HEK293 (cell line): ENCODE measurements at regions not wholly inside any gene's neighbourhood (a gene's known extent, or its start where the extent isn't known, plus 50 kb on each side); places are given as distances from the start of the nearest gene placed in this dataset.

Experiments used
- CTCF ChIA-PET: fragments of 350-600 bp; formaldehyde crosslinking; extraction: SDS; loops from one replicate; lab custom pipeline; 2021; ENCODE audit warnings: antibody characterized with exemption; lab: Yijun Ruan, JAX
- POLR2A ChIA-PET: fragments of 300-600 bp; formaldehyde crosslinking; extraction: SDS; loops from one replicate; lab custom pipeline; 2020; ENCODE audit warnings: antibody characterized with exemption, inconsistent platforms; lab: Yijun Ruan, JAX
- H3K27ac ChIP-seq: fragments of 200-500 bp; sonication (Bioruptor generic); 2 replicates; pipeline ENCODE4 v1.5.1; 2014; ENCODE audit warnings: low read depth, low read length, control low read depth, inconsistent platforms; ENCODE audit errors: extremely low read depth
- H3K36me3 ChIP-seq, 2 experiments: fragments of 200-500 bp in 1 of 2; sonication (Bioruptor generic) in 1 of 2; 1 replicate in 1 of 2; 2 replicates in 1 of 2; pipeline ENCODE4 v1.5.1; 2014 to 2017; ENCODE audit warnings: inconsistent platforms in 2 of 2, low read length in 2 of 2; ENCODE audit not compliant: control insufficient read depth in 2 of 2, insufficient read depth in 1 of 2
- H3K4me1 ChIP-seq: fragments of 200-500 bp; sonication (Bioruptor generic); 2 replicates; pipeline ENCODE4 v1.5.1; 2014; ENCODE audit warnings: mild to moderate bottlenecking, low read length, inconsistent platforms; ENCODE audit not compliant: control insufficient read depth, insufficient read depth
- H3K4me3 ChIP-seq: 2 replicates; pipeline ENCODE4 v1.5.1; 2011; ENCODE audit warnings: low read depth, mild to moderate bottlenecking, control low read depth, low read length, moderate library complexity
- H3K9me3 ChIP-seq: fragments of 200-500 bp; sonication (Bioruptor generic); 2 replicates; pipeline ENCODE4 v1.5.1; 2014; ENCODE audit warnings: low read depth, low read length, inconsistent platforms; ENCODE audit not compliant: control insufficient read depth, insufficient read depth
- GLI4 ChIP-seq: fragments of 450-650 bp; formaldehyde crosslinking; IDR thresholded peaks from 2 replicates; pipeline ENCODE4 v1.5.1; 2016; ENCODE audit warnings: missing biosample characterization, missing genetic modification characterization
- GLIS2 ChIP-seq: fragments of 450-650 bp; formaldehyde crosslinking; IDR thresholded peaks from 2 replicates; pipeline ENCODE4 v1.5.1; 2016; ENCODE audit warnings: missing biosample characterization, missing genetic modification characterization
- OSR2 ChIP-seq: fragments of 450-650 bp; formaldehyde crosslinking; IDR thresholded peaks from 2 replicates; pipeline ENCODE4 v1.5.1; 2016; ENCODE audit warnings: missing biosample characterization, missing genetic modification characterization
- PRDM6 ChIP-seq: fragments of 450-650 bp; formaldehyde crosslinking; IDR thresholded peaks from 2 replicates; pipeline ENCODE4 v1.5.1; 2017; ENCODE audit warnings: missing biosample characterization, missing genetic modification characterization
- TSHZ1 ChIP-seq: fragments of 450-650 bp; formaldehyde crosslinking; IDR thresholded peaks from 2 replicates; pipeline ENCODE4 v1.5.1; 2016; ENCODE audit warnings: missing biosample characterization, missing genetic modification characterization, borderline replicate concordance
- ZBTB1 ChIP-seq: fragments of 450-650 bp; formaldehyde crosslinking; IDR thresholded peaks from 2 replicates; pipeline ENCODE4 v1.5.1; 2016; ENCODE audit warnings: missing biosample characterization, missing genetic modification characterization
- ZBTB17 ChIP-seq: fragments of 450-650 bp; formaldehyde crosslinking; IDR thresholded peaks from 2 replicates; pipeline ENCODE4 v1.5.1; 2016; ENCODE audit warnings: missing biosample characterization, missing genetic modification characterization
- ZFHX2 ChIP-seq: fragments of 450-650 bp; formaldehyde crosslinking; conservative IDR thresholded peaks from 2 replicates; pipeline ENCODE4 v1.5.1; 2016; ENCODE audit warnings: missing biosample characterization, missing genetic modification characterization
- ZNF16 ChIP-seq: fragments of 450-650 bp; formaldehyde crosslinking; IDR thresholded peaks from 2 replicates; pipeline ENCODE4 v1.5.1; 2016; ENCODE audit warnings: low read depth, missing biosample characterization, missing genetic modification characterization
- ZNF169 ChIP-seq: fragments of 450-650 bp; formaldehyde crosslinking; IDR thresholded peaks from 2 replicates; pipeline ENCODE4 v1.5.1; 2016; ENCODE audit warnings: missing biosample characterization, missing genetic modification characterization
- ZNF221 ChIP-seq: fragments of 450-650 bp; formaldehyde crosslinking; IDR thresholded peaks from 2 replicates; pipeline ENCODE4 v1.5.1; 2017; ENCODE audit warnings: missing biosample characterization, missing genetic modification characterization, borderline replicate concordance
- ZNF248 ChIP-seq: fragments of 450-650 bp; formaldehyde crosslinking; IDR thresholded peaks from 2 replicates; pipeline ENCODE4 v1.5.1; 2017; ENCODE audit warnings: missing biosample characterization, missing genetic modification characterization
- ZNF26 ChIP-seq: fragments of 450-650 bp; formaldehyde crosslinking; IDR thresholded peaks from 2 replicates; pipeline ENCODE4 v1.5.1; 2016; ENCODE audit warnings: missing biosample characterization, missing genetic modification characterization
- ZNF266 ChIP-seq: fragments of 450-650 bp; formaldehyde crosslinking; IDR thresholded peaks from 2 replicates; pipeline ENCODE4 v1.5.1; 2016; ENCODE audit warnings: missing biosample characterization, missing genetic modification characterization, low read depth
- ZNF280C ChIP-seq: fragments of 450-650 bp; formaldehyde crosslinking; IDR thresholded peaks from 2 replicates; pipeline ENCODE4 v1.5.1; 2016; ENCODE audit warnings: missing biosample characterization, missing genetic modification characterization
- ZNF677 ChIP-seq: fragments of 450-650 bp; IDR thresholded peaks from 2 replicates; pipeline ENCODE4 v1.5.0; 2018; ENCODE audit warnings: missing biosample characterization, mild to moderate bottlenecking, missing genetic modification characterization, moderate library complexity
- ZNF707 ChIP-seq: fragments of 450-650 bp; formaldehyde crosslinking; IDR thresholded peaks from 2 replicates; pipeline ENCODE4 v1.5.1; 2016; ENCODE audit warnings: missing biosample characterization, missing genetic modification characterization
- ZNF777 ChIP-seq: fragments of 450-650 bp; formaldehyde crosslinking; IDR thresholded peaks from 2 replicates; pipeline ENCODE4 v1.5.1; 2017; ENCODE audit warnings: missing biosample characterization, missing genetic modification characterization, borderline replicate concordance

GRCh38 chr14:100388103-100389054 is 65.2 kb downstream of the SLC25A47 start (continued):
- TF ChIP-seq ZNF280C (no peak), PRDM6 (tag by site-specific recombination) (peak; percentile 30; the same call in 1 of the 2 replicates), ZNF677 (tag by site-specific recombination) (no peak)

GRCh38 chr14:100389497-100390104 is 66.5 kb downstream of the SLC25A47 start:
- TF ChIP-seq OSR2 (tag by site-specific recombination) (no peak), ZNF707 (no peak), GLI4 (tag by site-specific recombination) (no peak), ZFHX2 (no peak), ZNF777 (tag by site-specific recombination) (no peak), ZNF26 (no peak), ZNF266 (tag by site-specific recombination) (no peak), ZNF16 (tag by site-specific recombination) (no peak), ZNF221 (tag by site-specific recombination) (no peak), TSHZ1 (tag by site-specific recombination) (no peak), ZNF169 (tag by site-specific recombination) (no peak), ZBTB1 (tag by site-specific recombination) (no peak), GLIS2 (tag by site-specific recombination) (no peak), ZNF248 (tag by site-specific recombination) (no peak), ZBTB17 (tag by site-specific recombination) (no peak)
- ChIA-PET CTCF (interaction anchor here (0.7 to 3.2 kb wide), 6 partner anchors 68 to 1231 kb away, joined by 3 to 18 read pairs (median 4); no protein-coding TSS in a partner anchor), POLR2A (no interaction called here)
- Histone ChIP-seq H3K4me3 (no peak overlapping the region), H3K4me1 (peaks cover 20% of the 10 kb centered on the region), H3K36me3 (no peaks in the 10 kb centered on the region), H3K9me3 (no peaks in the 10 kb centered on the region), H3K27ac (no peak overlapping the region)
